ENCODE measurements at regions not wholly inside any gene's neighbourhood (a gene's known extent, or its start where the extent isn't known, plus 50 kb on each side); places are given as distances from the start of the nearest gene placed in this dataset.

GRCh38 chr4:188704288-188704687 is 565.0 kb downstream of the TRIML1 start:
- TF ChIP-seq CTCF (IDR thresholded peaks at IDR 0.05) (no peak), POLR2A (IDR thresholded peaks at IDR 0.05) (no peak)
